Keratinocyte (primary cell): ENCODE measurements at regions not wholly inside any gene's neighbourhood (a gene's known extent, or its start where the extent isn't known, plus 50 kb on each side); places are given as distances from the start of the nearest gene placed in this dataset.

Experiments
- DNase-seq: peaks from one replicate; pipeline ENCODE4 v3.0.0-alpha.2; 2011; ENCODE audit warnings: low read depth, missing footprints, low spot score
- FAIRE-seq: peaks from 2 replicates; lab custom pipeline; 2011; peaks lifted over from hg19 to GRCh38; lab: Jason Lieb, UNC
- H2AFZ ChIP-seq: 2 replicates; pipeline ENCODE4 v1.6.0; 2012; ENCODE audit warnings: low read length, control low read depth, inconsistent platforms; ENCODE audit not compliant: control insufficient read depth
- H3K27ac ChIP-seq: 2 replicates; pipeline ENCODE4 v1.5.1; 2011; ENCODE audit warnings: low read length; ENCODE audit not compliant: control insufficient read depth, insufficient read depth
- H3K27me3 ChIP-seq: 3 replicates; pipeline ENCODE4 v1.6.0; 2011; ENCODE audit warnings: low read length; ENCODE audit not compliant: control insufficient read depth, insufficient read depth; ENCODE audit errors: extremely low read depth
- H3K36me3 ChIP-seq, 2 experiments: 2 replicates in 1 of 2; 3 replicates in 1 of 2; pipeline ENCODE4 v1.5.1; 2011; ENCODE audit warnings: low read length in 2 of 2, mild to moderate bottlenecking in 1 of 2; ENCODE audit not compliant: control insufficient read depth in 2 of 2, insufficient read depth in 2 of 2; ENCODE audit errors: extremely low read depth in 1 of 2
- H3K4me1 ChIP-seq: 3 replicates; pipeline ENCODE4 v1.5.1; 2011; ENCODE audit warnings: low read length; ENCODE audit not compliant: control insufficient read depth, insufficient read depth; ENCODE audit errors: extremely low read depth
- H3K4me2 ChIP-seq: 3 replicates; pipeline ENCODE4 v1.6.0; 2011; ENCODE audit warnings: low read depth, low read length; ENCODE audit not compliant: control insufficient read depth, insufficient read depth; ENCODE audit errors: extremely low read depth
- H3K4me3 ChIP-seq, 3 experiments: fragments of 200-600 bp in 1 of 3; sonication (generic) in 1 of 3; 2 replicates in 2 of 3; 3 replicates in 1 of 3; pipeline ENCODE4 v1.5.1; 2011 to 2016; ENCODE audit warnings: low read length in 3 of 3, mild to moderate bottlenecking in 3 of 3, control low read depth in 2 of 3, inconsistent platforms in 1 of 3, low read depth in 1 of 3, mixed read lengths in 1 of 3, mixed run types in 1 of 3, moderate library complexity in 1 of 3; ENCODE audit not compliant: control insufficient read depth in 2 of 3, insufficient read depth in 2 of 3; ENCODE audit errors: extremely low read depth in 1 of 3
- H3K79me2 ChIP-seq: 2 replicates; pipeline ENCODE4 v1.6.0; 2012; ENCODE audit warnings: low read length; ENCODE audit not compliant: control insufficient read depth, insufficient read depth
- H3K9ac ChIP-seq: 3 replicates; pipeline ENCODE4 v1.6.0; 2011; ENCODE audit warnings: low read length; ENCODE audit not compliant: control insufficient read depth, insufficient read depth; ENCODE audit errors: extremely low read depth
- H3K9me1 ChIP-seq: 3 replicates; pipeline ENCODE4 v1.6.0; 2011; ENCODE audit warnings: low read length; ENCODE audit not compliant: control insufficient read depth, insufficient read depth; ENCODE audit errors: extremely low read depth
- H3K9me3 ChIP-seq: 2 replicates; pipeline ENCODE4 v1.5.1; 2012; ENCODE audit warnings: low read depth, low read length; ENCODE audit not compliant: control insufficient read depth
- H4K20me1 ChIP-seq: 3 replicates; pipeline ENCODE4 v1.6.0; 2011; ENCODE audit warnings: low read length; ENCODE audit not compliant: control insufficient read depth, insufficient read depth; ENCODE audit errors: extremely low read depth
- EZH2 ChIP-seq: IDR thresholded peaks from one replicate; pipeline ENCODE4 v1.6.1; 2012; ENCODE audit warnings: inconsistent platforms, mild to moderate bottlenecking, low read length, moderate library complexity
- dilution Hi-C: fragments of 300-500 bp; cut with MboI; formaldehyde crosslinking; loops from one replicate; pipeline ENCODE4 v1.7.0; 2020; ENCODE audit warnings: low sequenced_read_pairs; ENCODE audit not compliant: extremely low pct_ligation_motif_present
- TF ChIP-seq, protein P1 (sequence below), 3 experiments: IDR thresholded peaks in 1 of 3; conservative IDR thresholded peaks in 1 of 3; optimal IDR thresholded peaks in 1 of 3; 2 replicates in 2 of 3; 3 replicates in 1 of 3; pipeline versions ENCODE3 to v1.5.1; 2011; ENCODE audit warnings: low read length in 3 of 3, mild to moderate bottlenecking in 3 of 3, moderate library complexity in 2 of 3, control low read depth in 1 of 3, inconsistent platforms in 1 of 3; ENCODE audit not compliant: insufficient read depth in 2 of 3; ENCODE audit errors: extremely low read depth in 1 of 3

DNA sequence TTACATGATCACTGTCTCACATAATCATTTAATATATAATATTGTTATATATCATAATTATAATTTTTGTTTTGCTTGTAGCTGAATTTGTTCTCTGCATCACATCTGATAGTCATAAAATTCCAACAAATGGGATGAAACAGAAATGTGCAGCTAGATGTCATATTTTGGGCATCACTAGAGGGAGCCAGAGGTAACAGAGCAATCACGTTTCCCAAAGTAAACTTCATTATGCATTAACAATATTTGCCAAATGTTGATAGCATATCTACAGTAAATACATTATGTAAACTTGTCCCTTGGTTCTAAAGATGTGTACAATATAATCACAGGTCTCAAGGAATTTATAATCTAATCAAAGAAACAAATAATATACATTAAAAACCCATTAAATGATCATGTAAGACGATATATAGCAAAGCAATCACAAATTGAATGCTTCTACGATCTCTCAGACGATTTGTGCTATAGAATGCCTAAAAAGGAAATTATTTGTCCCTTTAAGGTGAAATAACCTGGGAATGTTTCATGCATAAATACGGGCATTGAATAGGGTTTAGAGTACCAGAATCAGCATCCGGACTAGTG, 234.2 kb upstream of the MCTP2 start:
- TF ChIP-seq EZH2, result no peak
- TF ChIP-seq, protein P1, sequence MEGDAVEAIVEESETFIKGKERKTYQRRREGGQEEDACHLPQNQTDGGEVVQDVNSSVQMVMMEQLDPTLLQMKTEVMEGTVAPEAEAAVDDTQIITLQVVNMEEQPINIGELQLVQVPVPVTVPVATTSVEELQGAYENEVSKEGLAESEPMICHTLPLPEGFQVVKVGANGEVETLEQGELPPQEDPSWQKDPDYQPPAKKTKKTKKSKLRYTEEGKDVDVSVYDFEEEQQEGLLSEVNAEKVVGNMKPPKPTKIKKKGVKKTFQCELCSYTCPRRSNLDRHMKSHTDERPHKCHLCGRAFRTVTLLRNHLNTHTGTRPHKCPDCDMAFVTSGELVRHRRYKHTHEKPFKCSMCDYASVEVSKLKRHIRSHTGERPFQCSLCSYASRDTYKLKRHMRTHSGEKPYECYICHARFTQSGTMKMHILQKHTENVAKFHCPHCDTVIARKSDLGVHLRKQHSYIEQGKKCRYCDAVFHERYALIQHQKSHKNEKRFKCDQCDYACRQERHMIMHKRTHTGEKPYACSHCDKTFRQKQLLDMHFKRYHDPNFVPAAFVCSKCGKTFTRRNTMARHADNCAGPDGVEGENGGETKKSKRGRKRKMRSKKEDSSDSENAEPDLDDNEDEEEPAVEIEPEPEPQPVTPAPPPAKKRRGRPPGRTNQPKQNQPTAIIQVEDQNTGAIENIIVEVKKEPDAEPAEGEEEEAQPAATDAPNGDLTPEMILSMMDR (optimal IDR thresholded peaks at IDR 0.05 in 1 of 3, IDR thresholded peaks at IDR 0.05 in 1 of 3, conservative IDR thresholded peaks at IDR 0.05 in 1 of 3; ENCODE audit: extremely low read depth in 1 of 3, insufficient read depth in 2 of 3, low read length in 3 of 3), result peak in 2 of 3 experiments; percentile 70 to 71
- dilution Hi-C loops, result no loop called here
- H3K4me1 ChIP-seq, result no peaks in the 10 kb centered on the region
- no peak overlapping the region for H3K4me3 ChIP-seq
- H3K27ac ChIP-seq, result no peak overlapping the region
- no peaks in the 10 kb centered on the region for H3K36me3 ChIP-seq
- no peak overlapping the region for H3K9ac ChIP-seq
- no peak overlapping the region for H3K4me2 ChIP-seq
- H3K79me2 ChIP-seq, result no peaks in the 10 kb centered on the region
- H4K20me1 ChIP-seq, result no peaks in the 10 kb centered on the region
- no peaks in the 10 kb centered on the region for H3K9me1 ChIP-seq
- DNase-seq (no peak), FAIRE-seq (peak; percentile 23)
- no peaks in the 10 kb centered on the region for H3K27me3 ChIP-seq
- H2AFZ ChIP-seq, result no peak overlapping the region
- H3K9me3 ChIP-seq, result no peaks in the 10 kb centered on the region

DNA sequence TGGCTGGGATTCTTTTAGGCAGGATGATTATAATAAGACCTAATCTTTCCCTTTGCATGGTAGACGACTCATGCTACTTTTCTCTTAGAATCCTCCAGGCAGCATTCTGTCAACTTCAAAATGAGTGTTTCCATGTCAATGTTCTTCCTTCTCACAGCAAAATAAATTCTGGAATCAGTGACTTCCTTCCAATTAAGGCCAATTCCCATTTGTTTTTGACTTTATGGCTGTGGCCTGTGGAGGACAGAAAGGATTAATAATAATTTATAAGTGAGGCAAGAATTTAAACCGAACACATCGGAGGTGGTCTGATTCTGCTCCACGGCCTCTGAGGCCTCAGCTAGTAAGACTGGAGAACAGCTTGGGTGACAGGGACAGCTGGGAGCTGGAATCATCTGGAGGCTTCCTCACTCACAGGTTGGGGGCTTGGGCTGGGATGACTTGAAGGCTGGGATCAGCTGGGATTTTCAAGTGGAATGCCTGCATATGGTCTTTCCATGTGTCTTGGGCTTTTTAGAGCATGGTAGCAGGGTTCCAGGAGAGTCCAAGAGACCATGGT, 241.8 kb upstream of the MCTP2 start:
- no peaks in the 10 kb centered on the region for H3K27me3 ChIP-seq
- H3K4me3 ChIP-seq, result no peak overlapping the region
- H3K4me2 ChIP-seq, result no peak overlapping the region
- no peaks in the 10 kb centered on the region for H3K36me3 ChIP-seq
- H3K27ac ChIP-seq, result no peak overlapping the region
- H4K20me1 ChIP-seq, result no peaks in the 10 kb centered on the region
- H3K9ac ChIP-seq, result no peak overlapping the region
- FAIRE-seq (no peak), DNase-seq (no peak)
- TF ChIP-seq, protein P1 (optimal IDR thresholded peaks at IDR 0.05 in 1 of 3, IDR thresholded peaks at IDR 0.05 in 1 of 3, conservative IDR thresholded peaks at IDR 0.05 in 1 of 3; ENCODE audit: extremely low read depth in 1 of 3, insufficient read depth in 2 of 3, low read length in 3 of 3), result no peak
- TF ChIP-seq EZH2, result no peak
- H3K9me1 ChIP-seq, result no peaks in the 10 kb centered on the region
- dilution Hi-C loops, result no loop called here
- no peaks in the 10 kb centered on the region for H3K9me3 ChIP-seq
- no peaks in the 10 kb centered on the region for H3K4me1 ChIP-seq
- no peak overlapping the region for H2AFZ ChIP-seq
- H3K79me2 ChIP-seq, result no peaks in the 10 kb centered on the region
